Fibroblast of the aortic adventitia (primary cell): ENCODE measurements at regions not wholly inside any gene's neighbourhood (a gene's known extent, or its start where the extent isn't known, plus 50 kb on each side); places are given as distances from the start of the nearest gene placed in this dataset.

Experiments
- DNase-seq: peaks from one replicate; pipeline ENCODE4 v3.0.0-alpha.2; 2010; ENCODE audit warnings: low read depth
- H3K4me3 ChIP-seq: 2 replicates; pipeline ENCODE4 v1.5.1; 2011; ENCODE audit warnings: low read depth, mild to moderate bottlenecking, control low read depth, low read length, moderate library complexity
- CTCF ChIP-seq: IDR thresholded peaks from 2 replicates; pipeline ENCODE4 v1.5.1; 2011; ENCODE audit warnings: mild to moderate bottlenecking, low read length, control low read depth, inconsistent platforms; ENCODE audit not compliant: insufficient read depth

DNA sequence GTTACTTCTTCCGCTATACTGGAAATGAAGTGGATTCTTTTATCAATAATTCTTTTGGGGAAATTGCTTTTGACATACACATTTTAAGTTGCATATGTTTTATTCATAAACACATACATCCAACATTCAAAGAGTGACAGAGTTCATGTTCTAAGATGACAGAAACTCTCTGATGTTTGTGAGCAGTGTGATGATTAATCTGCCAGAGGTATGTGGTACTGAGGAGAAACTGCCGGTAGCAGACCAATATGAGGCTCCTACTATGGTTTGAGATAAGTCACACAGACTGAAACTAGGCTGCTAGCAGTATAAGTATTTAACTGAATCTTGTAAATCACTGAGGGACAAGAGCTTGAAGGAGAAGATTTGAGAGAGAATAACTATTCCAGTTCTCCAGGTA lies 524.1 kb upstream of the SEMA3D start:
- no peak for DNase-seq
- no peak for TF ChIP-seq CTCF
- H3K4me3 ChIP-seq, result no peak overlapping the region

DNA sequence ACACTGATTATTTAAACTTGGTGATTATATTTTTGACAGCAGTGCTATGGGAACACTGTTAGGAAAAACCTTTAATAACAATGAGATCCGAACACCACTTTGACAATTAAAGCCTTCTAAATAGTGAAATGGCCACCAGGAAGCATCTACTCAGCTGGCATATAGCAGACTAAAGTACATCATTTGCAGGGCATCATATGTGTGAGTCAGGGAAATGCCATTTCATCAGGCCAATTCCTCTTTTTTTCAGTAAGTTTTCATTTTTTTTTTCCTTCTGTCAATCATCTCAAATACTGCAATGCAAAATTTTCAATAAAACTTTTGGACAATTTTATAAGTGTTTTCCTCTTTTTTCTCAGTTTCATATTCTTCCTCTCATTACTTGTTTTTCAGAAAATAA lies 521.4 kb upstream of the SEMA3D start:
- no peak for TF ChIP-seq CTCF
- DNase-seq, result no peak
- no peak overlapping the region for H3K4me3 ChIP-seq

DNA sequence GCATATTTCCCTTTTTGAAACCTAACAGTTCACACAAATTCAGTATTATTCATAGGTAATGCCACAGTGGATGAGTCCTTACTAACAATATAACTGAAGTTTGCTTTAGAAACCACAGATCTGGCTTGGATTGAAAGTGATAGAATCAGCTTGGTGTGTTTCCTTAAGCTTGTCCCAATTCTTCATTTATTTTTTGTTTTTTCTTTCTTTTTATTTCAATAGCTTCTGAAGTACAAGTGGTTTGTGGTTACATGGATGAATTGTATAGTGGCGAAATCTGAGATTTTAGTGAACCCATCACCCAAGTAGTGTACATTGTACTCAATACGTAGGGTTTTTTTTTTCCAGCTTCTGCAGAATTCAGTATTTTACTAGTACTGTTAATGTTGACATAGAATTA lies 518.2 kb upstream of the SEMA3D start:
- no peak for TF ChIP-seq CTCF
- no peak for DNase-seq
- H3K4me3 ChIP-seq, result no peak overlapping the region

- no peak overlapping the region for H3K4me3 ChIP-seq
- no peak for DNase-seq
- no peak for TF ChIP-seq CTCF
Measured at GRCh38 chr7:85703251-85704010, 516.6 kb upstream of the SEMA3D start.

GRCh38 chr7:85702348-85702747 lies 515.5 kb upstream of the SEMA3D start:
- H3K4me3 ChIP-seq, result no peak overlapping the region
- DNase-seq, result no peak
- TF ChIP-seq CTCF, result no peak

DNA sequence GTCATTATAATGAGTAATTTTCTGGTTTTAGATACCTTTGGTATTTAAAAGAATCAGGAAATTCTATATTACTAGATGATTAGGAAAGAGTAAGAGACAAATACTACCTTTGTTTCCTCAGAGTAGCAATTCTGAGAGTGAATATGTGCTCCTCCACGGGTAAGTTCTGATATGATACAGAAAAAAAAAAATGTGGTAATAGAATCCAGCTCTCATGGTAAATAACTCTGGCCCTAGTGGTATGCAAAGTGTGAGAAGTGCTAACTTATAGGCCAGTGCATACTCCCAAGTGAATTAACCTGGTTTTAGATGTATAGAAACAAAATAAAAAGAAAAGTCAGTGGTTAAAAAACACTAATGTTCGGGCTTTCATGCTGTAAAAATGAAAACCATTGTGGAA lies 512.6 kb upstream of the SEMA3D start:
- no peak for TF ChIP-seq CTCF
- H3K4me3 ChIP-seq, result no peak overlapping the region
- no peak for DNase-seq

GRCh38 chr7:85695533-85695932 lies 508.7 kb upstream of the SEMA3D start:
- DNase-seq, result peak; percentile 27
- no peak overlapping the region for H3K4me3 ChIP-seq
- TF ChIP-seq CTCF, result no peak
